HG02884 (cell line): ENCODE measurements at regions not wholly inside any gene's neighbourhood (a gene's known extent, or its start where the extent isn't known, plus 50 kb on each side); places are given as distances from the start of the nearest gene placed in this dataset.
"Not testable (repeated sequence)": the region's sequence is repeated elsewhere in the genome, so short reads cannot be mapped to it uniquely, and the experiment has no call there.

Experiments used
- ATAC-seq: cut with Tn5 transposase; IDR thresholded peaks from one replicate; pipeline ENCODE4 v1.9.1; 2021; ENCODE audit warnings: mild to moderate bottlenecking, moderate library complexity; ENCODE audit not compliant: unreplicated experiment

DNA sequence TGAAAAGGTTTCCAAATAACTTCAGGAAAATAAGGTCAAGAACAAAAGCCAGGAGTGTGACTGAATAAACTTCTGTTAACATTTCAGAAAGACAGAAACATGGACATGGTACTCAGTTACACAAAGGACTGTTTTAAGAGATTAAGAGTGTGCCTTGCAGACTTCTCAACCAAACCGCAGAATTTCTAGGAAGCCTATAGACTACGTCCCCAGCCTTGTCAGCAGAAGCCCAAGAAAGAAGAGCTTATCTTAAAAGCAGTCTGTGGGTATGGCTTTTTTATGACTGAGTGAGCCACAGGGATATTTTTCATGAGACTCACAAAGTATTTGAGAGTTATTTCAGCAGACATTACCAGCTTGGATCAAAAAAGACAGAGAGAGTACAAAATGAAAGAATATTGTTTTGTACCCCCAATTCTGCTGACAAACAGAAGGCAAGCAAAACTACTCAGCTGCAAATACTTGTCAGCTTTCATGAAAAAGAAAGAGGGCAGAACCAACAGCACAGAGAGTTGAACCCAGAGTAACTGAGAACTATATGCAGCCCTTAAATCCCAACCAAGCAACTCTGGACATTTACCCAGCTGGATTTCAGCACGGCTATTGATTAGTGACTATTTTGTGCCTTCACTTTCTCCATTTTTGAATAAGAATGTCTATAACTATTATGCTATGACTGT is 711.0 kb upstream of the CTNND2 start:
- ATAC-seq: no peak

DNA sequence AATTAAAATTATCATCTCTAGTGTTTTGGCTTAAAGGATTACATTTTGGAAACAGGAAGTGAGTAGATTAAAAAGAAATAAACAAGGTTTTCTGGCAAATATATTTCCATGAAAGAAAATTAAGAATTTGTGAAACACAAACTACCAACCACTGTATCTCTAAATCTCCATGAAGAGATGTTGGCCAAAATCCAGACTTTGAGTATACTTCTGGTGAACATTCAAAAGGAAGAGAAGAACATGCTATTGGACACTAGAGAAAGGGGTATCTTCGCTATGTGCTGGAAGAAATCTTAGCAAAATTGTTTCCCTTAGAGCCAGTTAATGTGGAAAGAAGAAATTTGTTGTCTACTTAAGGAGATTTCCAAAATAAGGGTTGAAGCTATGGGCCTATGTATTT is 710.4 kb upstream of the CTNND2 start:
- no peak for ATAC-seq

DNA sequence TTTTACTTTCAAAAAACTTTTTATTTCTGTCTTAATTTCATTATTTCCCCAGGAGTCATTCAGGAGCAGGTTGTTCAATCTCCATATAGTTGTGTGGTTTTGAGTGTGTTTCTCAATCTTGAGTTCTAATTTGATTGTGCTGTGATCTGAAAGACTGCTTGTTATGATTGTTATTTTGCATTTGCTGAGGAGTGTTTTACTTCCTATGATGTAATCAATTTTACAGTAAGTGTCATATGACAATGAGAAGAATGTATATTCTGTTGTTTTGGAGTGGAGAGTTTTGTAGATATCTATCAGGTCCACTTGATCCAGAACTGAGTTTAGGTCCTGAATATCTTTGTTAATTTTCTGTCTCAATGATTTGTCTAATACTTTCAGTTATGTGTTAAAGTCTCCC is 706.9 kb upstream of the CTNND2 start:
- no peak for ATAC-seq

DNA sequence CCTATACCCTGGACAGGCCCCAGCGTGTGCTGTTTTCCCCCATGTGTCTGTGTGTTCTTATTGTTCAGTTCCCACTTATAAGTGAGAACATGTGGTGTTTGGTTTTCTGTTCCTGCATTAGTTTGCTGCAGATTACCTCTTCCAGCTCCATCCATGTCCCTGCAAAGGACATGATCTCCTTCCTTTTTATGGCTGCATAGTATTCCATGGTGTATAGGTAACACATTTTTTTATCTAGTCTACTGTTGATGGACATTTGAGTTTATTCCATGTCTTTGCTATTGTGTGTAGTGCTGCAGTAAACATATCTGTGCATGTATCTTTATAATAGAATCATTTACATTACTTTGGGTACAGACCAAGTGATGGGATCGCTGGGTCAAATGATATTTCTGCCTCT is 703.6 kb upstream of the CTNND2 start:
- not testable (repeated sequence) for ATAC-seq

DNA sequence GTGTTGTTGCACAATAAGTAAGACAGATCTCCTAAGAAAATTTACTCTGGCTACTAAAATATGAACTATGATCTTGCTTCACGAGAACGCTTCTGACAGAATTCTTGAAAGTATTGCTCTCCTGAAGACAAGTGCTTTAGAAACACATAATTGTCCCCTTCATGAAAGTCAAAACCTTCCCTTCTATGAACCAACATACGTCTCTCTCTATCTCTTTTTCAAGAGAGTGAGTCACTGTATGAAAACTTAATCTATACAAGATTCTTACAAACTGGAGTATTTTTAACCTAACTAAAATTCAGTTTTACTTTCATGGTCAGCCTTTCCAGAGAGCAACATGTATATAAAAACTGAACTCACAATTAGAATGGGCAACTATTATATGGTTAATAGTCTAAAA is 688.0 kb upstream of the CTNND2 start:
- ATAC-seq: no peak

DNA sequence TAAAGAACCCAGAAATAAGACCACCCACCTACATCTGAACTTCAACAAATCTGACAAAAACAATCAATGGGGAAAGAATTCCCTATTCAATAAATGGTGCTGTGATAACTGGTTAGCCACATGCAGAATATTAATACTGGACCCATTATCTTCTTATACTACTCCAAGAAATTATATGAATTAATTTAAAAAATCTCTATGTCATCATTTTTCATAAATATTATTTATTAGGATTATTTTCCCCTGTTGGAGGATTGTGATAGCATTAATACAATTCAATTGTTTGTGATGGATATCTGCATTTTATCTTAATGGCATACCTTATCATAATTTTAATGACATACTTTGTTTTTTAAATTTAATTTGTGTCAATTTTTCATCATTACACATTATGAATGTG is 682.2 kb upstream of the CTNND2 start:
- no peak for ATAC-seq

DNA sequence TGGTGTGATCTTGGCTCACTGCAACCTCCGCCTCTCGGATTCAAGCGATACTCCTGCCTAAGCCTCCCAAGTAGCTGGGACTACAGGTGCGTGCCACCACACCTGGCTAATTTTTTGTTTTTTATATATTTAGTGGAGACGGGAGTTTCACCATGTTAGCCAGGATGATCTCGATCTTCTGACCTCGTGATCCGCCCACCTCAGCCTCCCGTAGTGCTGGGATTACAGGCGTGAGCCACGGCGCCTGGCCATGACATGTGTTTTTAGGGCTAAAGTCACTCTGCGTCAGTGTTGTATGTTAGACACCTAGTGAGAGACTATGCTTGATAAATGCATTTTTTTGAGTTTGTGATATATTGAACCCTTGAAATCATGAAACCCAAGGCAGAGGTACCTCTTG is 674.6 kb upstream of the CTNND2 start:
- ATAC-seq: not testable (repeated sequence)

DNA sequence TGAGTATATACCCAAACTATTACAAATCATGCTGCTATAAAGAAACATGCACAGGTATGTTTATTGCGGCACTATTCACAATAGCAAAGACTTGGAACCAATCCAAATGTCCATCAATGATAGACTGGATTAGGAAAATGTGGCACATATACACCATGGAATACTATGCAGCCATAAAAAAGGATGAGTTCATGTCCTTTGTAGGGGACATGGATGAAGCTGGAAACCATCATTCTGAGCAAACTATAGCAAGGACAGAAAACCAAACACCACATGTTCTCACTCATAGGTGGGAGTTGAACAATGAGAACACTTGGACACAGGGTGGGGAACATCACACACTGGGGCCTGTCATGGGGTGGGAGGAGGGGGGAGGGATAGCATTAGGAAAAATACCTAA is 672.7 kb upstream of the CTNND2 start:
- ATAC-seq: not testable (repeated sequence)

DNA sequence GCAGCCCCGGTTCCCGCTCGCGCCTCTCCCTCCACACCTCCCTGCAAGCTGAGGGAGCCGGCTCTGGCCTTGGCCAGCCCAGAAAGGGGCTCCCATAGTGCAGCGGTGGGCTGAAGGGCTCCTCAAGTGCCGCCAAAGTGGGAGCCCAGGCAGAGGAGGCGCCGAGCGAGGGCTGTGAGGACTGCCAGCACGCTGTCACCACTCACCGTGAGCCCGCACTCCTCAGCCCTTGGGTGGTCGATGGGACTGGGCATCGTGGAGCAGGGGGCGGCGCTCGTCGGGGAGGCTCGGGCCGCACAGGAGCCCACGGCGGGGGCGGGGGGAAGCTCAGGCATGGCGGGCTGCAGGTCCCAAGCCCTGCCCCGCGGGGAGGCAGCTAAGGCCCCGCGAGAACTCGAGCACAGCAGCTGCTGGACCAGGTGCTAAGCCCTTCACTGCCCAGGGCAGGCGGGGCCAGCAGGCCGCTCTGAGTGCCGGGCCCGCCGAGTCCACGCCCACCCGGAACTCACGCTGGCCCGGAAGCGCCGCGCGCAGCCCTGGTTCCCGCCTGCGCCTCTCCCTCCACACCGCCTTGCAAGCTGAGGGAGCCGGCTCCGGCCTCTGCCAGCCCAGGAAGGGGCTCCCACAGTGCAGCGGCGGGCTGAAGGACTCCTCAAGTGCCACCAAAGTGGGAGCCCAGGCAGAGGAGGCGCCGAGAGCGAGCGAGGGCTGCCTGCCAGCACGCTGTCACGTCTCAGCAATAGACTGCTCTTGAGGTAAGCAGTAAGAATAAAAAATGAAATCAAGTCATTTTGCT is 670.2 kb upstream of the CTNND2 start:
- ATAC-seq: not testable (repeated sequence)

DNA sequence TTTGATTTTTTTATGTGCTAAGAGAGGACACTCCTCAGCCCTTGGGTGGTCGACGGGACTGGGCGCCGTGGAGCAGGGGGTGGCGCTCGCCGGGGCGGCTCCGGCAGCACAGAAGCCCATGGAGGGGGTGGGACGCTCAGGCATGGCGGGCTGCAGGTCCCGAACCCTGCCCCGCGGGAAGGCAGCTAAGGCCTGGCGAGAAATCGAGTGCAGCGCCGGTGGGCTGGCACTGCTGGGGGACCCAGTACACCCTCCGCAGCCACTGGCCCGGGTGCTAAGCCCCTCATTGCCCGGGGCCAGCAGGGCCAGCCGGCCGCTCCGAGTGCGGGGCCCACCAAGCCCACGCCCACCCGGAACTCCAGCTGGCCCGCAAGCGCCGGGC is 669.7 kb upstream of the CTNND2 start:
- not testable (repeated sequence) for ATAC-seq

DNA sequence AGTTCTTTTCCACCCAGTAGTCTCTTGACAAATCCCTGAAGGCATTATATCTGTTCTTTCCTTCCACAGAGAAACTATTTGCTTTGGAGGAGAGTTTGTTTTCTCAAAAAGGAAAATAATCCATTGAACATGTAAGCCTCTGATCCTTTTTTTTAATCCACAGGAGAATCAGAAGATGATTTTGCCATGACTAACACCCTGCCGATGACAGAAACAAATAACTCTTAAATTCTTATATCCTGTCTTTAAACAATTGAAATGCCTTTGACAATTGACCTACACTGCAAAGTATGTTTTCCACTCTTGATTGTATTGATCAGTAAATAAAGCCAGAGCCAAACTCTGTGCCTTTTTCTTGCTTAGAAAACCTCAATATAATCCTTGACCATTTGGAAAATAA is 666.4 kb upstream of the CTNND2 start:
- ATAC-seq: no peak

DNA sequence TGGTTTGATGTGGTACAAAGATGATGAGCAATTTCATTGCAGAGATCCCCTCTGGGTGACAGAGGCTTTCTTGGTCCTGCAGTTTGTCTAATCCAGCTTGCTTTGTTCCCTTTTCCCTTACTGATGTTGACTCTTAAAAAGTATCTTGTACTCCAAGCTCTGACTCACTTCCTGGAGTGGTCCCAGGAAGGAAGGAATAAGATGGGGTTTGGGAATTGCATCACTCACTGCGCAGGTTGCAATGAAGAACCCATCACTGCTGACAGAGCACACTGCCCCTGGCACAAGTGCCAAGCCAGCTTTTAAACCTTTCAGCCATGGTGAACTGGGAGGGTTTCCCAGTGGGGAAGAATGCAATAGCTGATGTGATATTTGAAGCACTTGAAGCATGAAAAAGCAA is 662.2 kb upstream of the CTNND2 start:
- ATAC-seq: no peak

DNA sequence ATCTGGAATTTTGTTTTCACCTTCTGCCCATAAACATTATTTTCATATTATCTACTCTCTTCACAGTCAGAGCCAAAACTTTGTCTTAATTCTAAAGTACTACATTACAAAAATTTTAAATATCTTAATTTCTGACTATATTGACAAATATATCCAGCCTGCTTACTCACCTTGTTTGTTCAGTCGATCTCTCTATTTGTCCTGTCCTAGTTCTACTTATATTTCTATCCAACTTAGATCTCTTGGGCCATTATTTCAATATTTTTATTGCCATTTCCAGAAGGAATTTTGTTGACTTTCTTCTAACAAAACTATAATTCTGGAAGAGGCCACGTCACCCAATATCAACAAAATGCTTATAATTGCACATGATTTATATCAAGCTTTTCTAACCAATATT is 652.8 kb upstream of the CTNND2 start:
- ATAC-seq: no peak

DNA sequence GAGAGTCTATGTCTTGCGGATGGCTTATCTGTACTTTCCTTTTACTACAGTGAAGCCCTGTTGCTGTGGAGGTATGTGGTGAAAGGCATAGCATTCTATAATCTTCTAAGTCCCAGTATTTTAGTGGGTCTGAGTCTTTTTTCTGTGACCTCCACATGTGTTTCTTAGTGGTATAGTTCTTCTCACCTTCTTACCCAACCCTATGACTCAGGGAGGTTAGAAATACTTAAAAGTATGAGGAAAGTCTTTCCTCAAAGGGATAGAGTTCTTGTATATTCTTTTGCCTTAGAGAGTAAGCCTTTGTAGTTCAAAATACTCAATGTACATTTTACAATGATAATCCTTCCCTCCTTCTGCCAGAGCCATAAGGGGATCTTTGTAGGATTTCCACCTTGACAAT is 621.9 kb upstream of the CTNND2 start:
- ATAC-seq: no peak

DNA sequence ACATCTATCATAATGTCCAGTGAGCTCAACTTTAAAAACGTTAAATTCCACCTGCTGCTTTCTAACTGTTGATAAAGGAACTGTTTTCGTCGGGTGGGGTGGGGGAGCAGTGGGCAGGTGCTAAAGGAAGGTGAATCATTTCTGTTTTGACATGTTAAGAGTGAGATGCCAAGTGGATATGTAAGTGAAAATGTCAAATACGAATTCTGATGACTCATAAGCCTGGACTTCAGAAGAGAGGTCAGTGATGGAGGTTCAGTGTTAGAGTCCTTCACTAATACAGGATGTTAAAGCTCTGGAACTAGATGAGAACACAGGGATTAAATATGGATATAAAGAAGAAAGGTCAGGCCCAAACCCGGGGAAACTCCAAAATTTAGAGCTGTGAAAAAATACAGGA is 617.9 kb upstream of the CTNND2 start:
- no peak for ATAC-seq

DNA sequence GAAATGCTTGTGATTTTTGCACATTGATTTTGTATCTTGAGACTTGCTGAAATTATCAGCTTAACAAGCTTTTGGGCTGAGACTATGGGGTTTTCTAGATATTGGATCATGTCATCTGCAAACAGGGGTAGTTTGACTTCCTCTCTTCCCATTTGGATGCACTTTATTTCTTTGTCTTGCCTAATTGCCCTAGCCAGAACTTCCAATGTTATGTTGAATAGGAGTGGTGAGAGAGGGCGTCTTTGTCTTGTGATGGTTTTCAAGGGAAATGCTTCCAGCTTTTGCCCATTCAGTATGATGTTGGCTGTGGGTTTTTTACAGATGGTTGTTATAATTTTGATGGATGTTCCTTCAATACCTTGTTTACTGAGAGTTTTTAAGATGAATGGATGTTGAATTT is 600.7 kb upstream of the CTNND2 start:
- ATAC-seq: not testable (repeated sequence)

DNA sequence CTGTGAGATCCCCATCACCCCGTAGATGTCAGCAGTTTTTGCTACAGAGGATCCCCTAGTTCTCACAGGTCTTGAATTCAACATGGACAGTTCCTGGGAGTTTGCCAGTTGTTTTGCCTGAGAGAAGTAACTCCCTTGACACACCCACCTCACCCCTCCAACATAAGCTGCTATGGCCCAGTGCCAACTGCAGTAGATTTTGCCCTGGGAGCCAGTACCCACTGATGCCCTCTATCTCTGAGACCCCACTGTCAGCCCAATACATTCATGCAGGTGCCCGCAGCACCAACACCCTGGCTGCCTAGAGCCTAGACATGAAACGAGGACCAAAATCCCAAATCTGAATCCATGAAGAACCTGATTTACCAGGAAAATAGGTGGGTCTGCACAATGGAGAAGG is 583.9 kb upstream of the CTNND2 start:
- no peak for ATAC-seq

DNA sequence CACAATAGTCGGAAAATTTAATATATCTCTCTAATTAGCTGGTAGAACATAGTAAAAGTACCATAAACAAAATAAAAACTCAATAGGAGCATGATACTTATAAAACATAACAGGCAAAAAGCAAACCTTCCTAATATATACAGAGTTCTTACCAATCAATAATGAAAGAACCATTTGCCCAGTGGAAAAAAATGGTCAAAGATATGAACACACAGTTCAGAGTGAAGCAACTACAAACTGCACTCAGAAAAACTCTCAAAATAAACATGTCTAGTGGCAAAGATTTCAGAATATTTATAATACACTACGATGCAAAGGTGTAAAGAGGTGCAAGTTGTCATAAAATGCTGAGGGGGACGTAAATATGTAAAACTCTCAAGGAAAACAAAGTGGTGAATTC is 576.2 kb upstream of the CTNND2 start:
- ATAC-seq: no peak

DNA sequence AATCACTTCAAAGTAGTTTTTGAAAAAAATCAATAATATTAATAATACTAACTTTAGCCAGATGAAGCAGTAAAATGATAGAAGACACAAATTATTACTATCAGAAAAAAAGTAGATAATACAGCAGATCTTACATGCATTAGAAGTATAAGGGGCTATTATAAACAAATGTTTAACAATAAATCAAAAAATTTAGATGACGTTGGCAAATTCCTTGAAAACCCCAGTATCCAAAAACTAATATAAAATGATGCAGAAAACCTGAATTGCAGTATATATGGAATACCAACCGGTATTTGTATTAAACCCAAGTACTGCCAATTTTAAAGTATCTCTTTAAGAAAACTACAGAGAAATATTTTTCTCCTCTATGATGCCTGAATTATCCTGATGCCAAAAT is 573.3 kb upstream of the CTNND2 start:
- no peak for ATAC-seq

DNA sequence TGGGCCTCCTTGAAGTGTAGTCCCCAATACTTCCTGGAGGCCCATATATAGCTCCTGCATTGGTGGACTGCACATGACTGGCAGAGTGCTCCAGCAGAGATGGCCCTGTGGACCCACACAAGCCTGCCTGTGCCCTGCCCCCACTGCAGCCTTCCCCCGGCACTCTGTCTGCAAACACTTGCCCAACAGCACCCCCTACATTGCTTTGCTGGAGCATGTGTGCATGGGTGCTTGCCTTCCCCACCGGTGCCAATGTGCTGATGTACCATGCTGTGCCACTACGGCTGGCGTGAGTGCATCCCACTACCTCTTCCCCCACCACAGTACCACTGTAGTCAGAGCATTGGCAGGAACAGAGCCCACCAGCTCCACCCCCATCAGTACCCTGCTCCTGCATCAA is 563.6 kb upstream of the CTNND2 start:
- ATAC-seq: no peak

DNA sequence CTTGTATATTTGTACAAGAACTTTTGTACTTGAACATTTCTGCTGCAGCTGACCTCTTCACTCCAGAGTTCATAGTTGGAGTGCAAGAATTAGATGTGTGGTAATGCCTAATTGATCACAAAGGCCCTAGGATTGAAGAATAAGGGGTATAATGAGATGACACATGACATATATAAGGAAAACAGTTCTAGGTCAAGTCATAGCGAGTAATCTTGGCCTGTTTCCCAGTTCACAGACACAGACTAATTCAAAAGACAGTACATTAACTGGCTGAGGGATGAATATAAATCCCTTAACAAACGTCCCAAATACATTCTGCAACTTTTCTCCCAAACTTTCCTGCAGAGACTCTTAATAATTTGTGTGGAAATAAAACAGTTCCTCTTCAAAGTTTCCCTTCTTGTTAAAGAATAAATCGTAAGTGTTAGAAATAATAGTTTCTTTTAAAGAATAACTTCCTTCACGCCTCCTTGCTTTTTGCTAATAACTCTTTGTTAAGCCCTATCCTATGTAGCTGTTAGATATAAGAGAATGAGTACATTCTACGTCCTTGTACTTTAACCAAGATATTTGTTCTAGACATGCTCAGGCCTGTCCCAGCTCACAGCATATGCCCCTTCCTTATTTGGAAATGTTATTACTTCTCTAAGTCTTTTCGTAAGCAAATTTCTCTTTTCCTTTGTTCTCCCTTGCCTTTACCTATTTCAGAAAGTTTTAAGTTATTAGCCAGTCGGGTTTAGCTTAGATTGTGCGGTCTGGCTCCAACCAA is 556.4 kb upstream of the CTNND2 start:
- no peak for ATAC-seq

DNA sequence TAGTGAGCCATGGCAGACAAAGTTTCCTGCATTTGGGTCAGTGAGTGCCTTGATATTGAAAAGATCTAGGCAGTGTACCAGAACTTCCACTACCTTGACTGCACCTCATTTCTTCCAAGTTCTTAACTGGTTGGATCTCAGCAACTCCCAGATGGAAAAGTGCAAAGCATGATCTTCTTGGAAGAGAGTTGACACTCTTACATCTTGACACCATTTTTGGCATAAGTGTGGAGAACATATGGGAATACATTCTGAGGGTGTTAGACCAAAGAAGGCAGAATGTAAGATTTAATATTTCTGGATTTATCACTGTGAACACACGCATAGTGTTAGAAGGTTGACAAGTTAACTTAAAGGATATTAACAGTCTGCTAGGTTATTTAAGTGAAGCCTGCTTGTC is 555.1 kb upstream of the CTNND2 start:
- no peak for ATAC-seq
